K562 (cell line): ENCODE measurements at regions not wholly inside any gene's neighbourhood (a gene's known extent, or its start where the extent isn't known, plus 50 kb on each side); places are given as distances from the start of the nearest gene placed in this dataset.

Source experiments
- ATAC-seq: fragments of 200-7000 bp; cut with Tn5 transposase; 3 replicates; pipeline ENCODE4 v1.9.1; 2020; ENCODE audit warnings: moderate library complexity
- BruUV-seq: library from RNA; stranded (reverse); fragments of 400-500 nt; replicated peaks from 2 replicates; lab custom pipeline; 2021; lab: Mats Ljungman, UMichigan
- CTCF ChIA-PET: fragments of 300-600 bp; formaldehyde crosslinking; extraction: SDS; loops from one replicate; lab custom pipeline; 2021; ENCODE audit warnings: low intra/inter-chr PET ratio; lab: Yijun Ruan, JAX
- POLR2A ChIA-PET: fragments of 300-600, 350-650 bp; sonication (Branson Sonifier 250); formaldehyde crosslinking; extraction: SDS; loops from one replicate; lab custom pipeline; 2021; ENCODE audit warnings: antibody characterized with exemption, inconsistent platforms; lab: Yijun Ruan, JAX
- DNase-seq, 4 experiments: peaks; one replicate each; pipeline versions ENCODE4 v3.0.0 to v3.0.0-alpha.2; 2011 to 2018; ENCODE audit warnings: low spot score in 3 of 4, mixed read lengths in 3 of 4; ENCODE audit errors: extremely low read depth in 1 of 4
- FAIRE-seq: peaks from 2 replicates; lab custom pipeline; 2011; peaks lifted over from hg19 to GRCh38; lab: Jason Lieb, UNC
- H2AFZ ChIP-seq: 2 replicates; pipeline ENCODE4 v1.6.0; 2011; ENCODE audit warnings: low read depth, low read length, control low read depth, inconsistent platforms
- H3K27ac ChIP-seq: fragments of 200-600 bp; 3 replicates; pipeline ENCODE4 v1.8.0; 2011; ENCODE audit warnings: low read depth, mild to moderate bottlenecking, control low read depth, inconsistent platforms, low read length, moderate library complexity, mixed read lengths; ENCODE audit errors: extremely low read depth
- H3K27me3 ChIP-seq, 2 experiments: fragments of 300-600 bp in 1 of 2; 2 replicates in 1 of 2; 3 replicates in 1 of 2; pipeline versions ENCODE4 v1.6.0 to v1.8.0; 2011; ENCODE audit warnings: inconsistent platforms in 2 of 2, low read length in 2 of 2, mild to moderate bottlenecking in 1 of 2, mixed read lengths in 1 of 2, moderate library complexity in 1 of 2; ENCODE audit not compliant: control insufficient read depth in 2 of 2, insufficient read depth in 2 of 2
- H3K36me3 ChIP-seq: fragments of 300-600 bp; 3 replicates; pipeline ENCODE4 v1.8.0; 2011; ENCODE audit warnings: mild to moderate bottlenecking, low read length, inconsistent platforms; ENCODE audit not compliant: control insufficient read depth, insufficient read depth
- H3K4me1 ChIP-seq, 2 experiments: fragments of 200-600 bp in 1 of 2; replicated peaks in 1 of 2; 2 replicates in 1 of 2; 3 replicates in 1 of 2; pipeline versions ENCODE4 v1.5.1 to v1.8.0; 2011; ENCODE audit warnings: inconsistent platforms in 2 of 2, low read length in 2 of 2, mild to moderate bottlenecking in 1 of 2, mixed read lengths in 1 of 2, moderate library complexity in 1 of 2; ENCODE audit not compliant: control insufficient read depth in 2 of 2, insufficient read depth in 2 of 2
- H3K4me2 ChIP-seq: 2 replicates; pipeline ENCODE4 v1.6.1; 2011; ENCODE audit warnings: low read length, control low read depth, inconsistent platforms, mixed read lengths; ENCODE audit not compliant: insufficient read depth
- H3K4me3 ChIP-seq: fragments of 200-600 bp; sonication (generic), shearing (Covaris generic); 2 replicates; pipeline ENCODE4 v1.5.1; 2016; ENCODE audit warnings: control low read depth, inconsistent platforms
- H3K79me2 ChIP-seq: fragments of 200-600 bp; 3 replicates; pipeline ENCODE4 v1.8.0; 2011; ENCODE audit warnings: low read length, inconsistent platforms; ENCODE audit not compliant: control insufficient read depth, insufficient read depth
- H3K9ac ChIP-seq, 2 experiments: 2 replicates each; pipeline versions ENCODE4 v1.6.0 to v1.6.1; 2011; ENCODE audit warnings: low read depth in 2 of 2, low read length in 2 of 2, control low read depth in 1 of 2, inconsistent platforms in 1 of 2, mild to moderate bottlenecking in 1 of 2, mixed read lengths in 1 of 2; ENCODE audit not compliant: insufficient read depth in 1 of 2
- H3K9me1 ChIP-seq: one replicate; pipeline ENCODE4 v1.6.0; 2011; ENCODE audit warnings: inconsistent platforms, mild to moderate bottlenecking, low read length, moderate library complexity; ENCODE audit not compliant: control insufficient read depth, insufficient read depth
- H3K9me3 ChIP-seq: replicated peaks from 2 replicates; pipeline ENCODE4 v1.5.1; 2011; ENCODE audit warnings: low read depth, low read length, inconsistent platforms; ENCODE audit not compliant: control insufficient read depth, insufficient read depth
- H4K20me1 ChIP-seq: replicated peaks from 2 replicates; pipeline ENCODE4 v1.6.1; 2011; ENCODE audit warnings: low read length, inconsistent platforms, mixed read lengths; ENCODE audit not compliant: control insufficient read depth, insufficient read depth
- BCL6 ChIP-seq: fragments of 250-450 bp; sonication (Bioruptor Pico); IDR thresholded peaks from 2 replicates; pipeline ENCODE4 v1.4.0; 2020
- CREM ChIP-seq: IDR thresholded peaks from 2 replicates; pipeline ENCODE4 v1.6.1; 2014; ENCODE audit warnings: antibody characterized with exemption, low read depth
- ESRRB ChIP-seq: fragments of 250-450 bp; sonication (Bioruptor Pico); IDR thresholded peaks from 2 replicates; pipeline ENCODE4 v1.5.0; 2020; ENCODE audit warnings: mild to moderate bottlenecking, moderate library complexity, borderline replicate concordance
- MED1 ChIP-seq: sonication (generic); formaldehyde crosslinking; IDR thresholded peaks from 2 replicates; pipeline ENCODE4 v1.8.1; 2023; ENCODE audit warnings: missing genetic modification reagents, borderline replicate concordance
- MEF2D ChIP-seq: conservative IDR thresholded peaks from 2 replicates; pipeline ENCODE4 v1.6.1; 2016; ENCODE audit warnings: low read depth, missing genetic modification characterization, missing compliant biosample characterization
- NR2C1 ChIP-seq, 2 experiments: fragments of 450-650 bp; IDR thresholded peaks; 2 replicates each; pipeline ENCODE4 v1.6.1; 2017; ENCODE audit warnings: mild to moderate bottlenecking in 2 of 2, antibody characterized with exemption in 1 of 2, inconsistent platforms in 1 of 2, missing compliant biosample characterization in 1 of 2, missing genetic modification characterization in 1 of 2
- RUNX1 ChIP-seq: sonication (generic); IDR thresholded peaks from 2 replicates; pipeline ENCODE4 v1.6.1; 2016; ENCODE audit warnings: antibody characterized with exemption, low read depth
- SRSF1 ChIP-seq: fragments of 200-400 bp; formaldehyde crosslinking; IDR thresholded peaks from 2 replicates; pipeline ENCODE4 v1.6.1; 2017; ENCODE audit warnings: mild to moderate bottlenecking, low read depth, low read length, moderate library complexity
- STAT5B ChIP-seq: fragments of 250-450 bp; sonication (Bioruptor Pico); IDR thresholded peaks from 2 replicates; pipeline ENCODE4 v1.8.0; 2021; ENCODE audit warnings: mild to moderate bottlenecking, inconsistent platforms
- XRCC3 ChIP-seq: fragments of 450-650 bp; IDR thresholded peaks from 2 replicates; pipeline ENCODE4 v1.6.1; 2017; ENCODE audit warnings: mild to moderate bottlenecking, moderate library complexity
- ZFP1 ChIP-seq: fragments of 450-650 bp; formaldehyde crosslinking; IDR thresholded peaks from 2 replicates; pipeline ENCODE4 v1.4.0; 2020; ENCODE audit warnings: mild to moderate bottlenecking, mixed read lengths
- ZNF174 ChIP-seq: fragments of 250-450 bp; sonication (Bioruptor Pico); IDR thresholded peaks from 2 replicates; pipeline ENCODE4 v1.4.0; 2020; ENCODE audit warnings: mild to moderate bottlenecking
- ZNF184 ChIP-seq: sonication (generic); formaldehyde crosslinking; IDR thresholded peaks from 2 replicates; pipeline ENCODE4 v1.5.0; 2020; ENCODE audit warnings: missing genetic modification reagents
- WGBS: fragments of 100-300 bp; shearing (Covaris generic); methylation state at CpG from one replicate; pipeline ENCODE4 v1.1.6; 2016; ENCODE audit warnings: low coverage, mixed read lengths; ENCODE audit not compliant: insufficient coverage; ENCODE audit errors: missing lambda C conversion rate; 5-methylcytosine and 5-hydroxymethylcytosine counted together
- in situ Hi-C: fragments of 300-500 bp; cut with MboI; formaldehyde crosslinking; loops from 4 replicates; pipeline ENCODE4 v1.15.0; 2018; ENCODE audit warnings: inconsistent platforms, mixed read lengths
- intact Hi-C: fragments of 100-400 bp; cut with micrococcal nuclease; formaldehyde crosslinking; loops from 2 replicates; pipeline ENCODE4 v1.14.2; 2022
- TF ChIP-seq, protein P1 (sequence below): fragments of 450-650 bp; formaldehyde crosslinking; IDR thresholded peaks from 2 replicates; pipeline ENCODE4 v1.4.0; 2020; ENCODE audit warnings: mild to moderate bottlenecking, moderate library complexity
- TF ChIP-seq, protein P2 (sequence below): fragments of 450-650 bp; formaldehyde crosslinking; IDR thresholded peaks from 2 replicates; pipeline ENCODE4 v1.4.0; 2020; ENCODE audit warnings: mild to moderate bottlenecking, mixed read lengths
- TF ChIP-seq, protein P3 (sequence below): sonication (generic); formaldehyde crosslinking; IDR thresholded peaks from 2 replicates; pipeline ENCODE4 v1.8.1; 2022; ENCODE audit warnings: missing genetic modification reagents
- TF ChIP-seq, protein P4 (sequence below): fragments of 250-450 bp; sonication (Bioruptor Pico); IDR thresholded peaks from 2 replicates; pipeline ENCODE4 v1.5.0; 2021

DNA sequence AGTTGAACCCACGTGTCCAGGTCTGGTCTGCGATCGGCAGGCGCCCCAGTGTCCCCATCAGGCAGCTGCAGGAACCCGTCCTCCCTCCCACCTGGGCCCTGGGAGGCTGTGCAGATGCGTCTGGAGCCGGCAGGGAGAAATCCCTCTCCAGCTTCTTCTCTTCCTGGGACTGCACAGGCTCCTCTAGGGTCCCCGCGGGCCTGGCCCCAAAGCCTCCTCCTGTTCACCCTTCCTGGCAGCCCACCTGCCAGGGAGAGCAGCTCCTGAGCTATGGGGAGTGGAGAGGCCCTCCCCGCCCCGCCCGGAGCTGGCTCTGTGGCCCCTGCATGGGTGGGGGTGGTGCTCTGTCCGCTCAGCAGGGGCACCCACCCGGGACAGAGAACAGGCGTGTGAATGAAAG lies 179.2 kb upstream of the ALKAL2 start:
- H2AFZ ChIP-seq, result no peak overlapping the region
- no peak overlapping the region for H3K27ac ChIP-seq
- intact Hi-C loops, result no loop called here
- no peaks in the 10 kb centered on the region for H3K4me1 ChIP-seq
- in situ Hi-C loops, result no loop called here
- DNase-seq, result no peak
- ChIA-PET CTCF (no interaction called here), POLR2A (no interaction called here)
- BruUV-seq, result no TSS peak
- no peaks in the 10 kb centered on the region for H3K79me2 ChIP-seq
- peaks cover 16 to 43% of the 10 kb centered on the region in 2 experiments; a peak in 4 of 5 replicates for H3K27me3 ChIP-seq
- no peak overlapping the region for H3K4me3 ChIP-seq
- H3K4me2 ChIP-seq, result no peak overlapping the region
- 0% methylated on average over 13 of the region's 15 CpGs for whole genome bisulfite sequencing
- no peak for ATAC-seq
- H3K9me1 ChIP-seq, result no peaks in the 10 kb centered on the region
- FAIRE-seq, result no peak
- no peaks in the 10 kb centered on the region for H3K9me3 ChIP-seq
- H4K20me1 ChIP-seq, result no peaks in the 10 kb centered on the region
- no peaks in the 10 kb centered on the region for H3K36me3 ChIP-seq
- no peak overlapping the region for H3K9ac ChIP-seq
- TF ChIP-seq, protein P1, sequence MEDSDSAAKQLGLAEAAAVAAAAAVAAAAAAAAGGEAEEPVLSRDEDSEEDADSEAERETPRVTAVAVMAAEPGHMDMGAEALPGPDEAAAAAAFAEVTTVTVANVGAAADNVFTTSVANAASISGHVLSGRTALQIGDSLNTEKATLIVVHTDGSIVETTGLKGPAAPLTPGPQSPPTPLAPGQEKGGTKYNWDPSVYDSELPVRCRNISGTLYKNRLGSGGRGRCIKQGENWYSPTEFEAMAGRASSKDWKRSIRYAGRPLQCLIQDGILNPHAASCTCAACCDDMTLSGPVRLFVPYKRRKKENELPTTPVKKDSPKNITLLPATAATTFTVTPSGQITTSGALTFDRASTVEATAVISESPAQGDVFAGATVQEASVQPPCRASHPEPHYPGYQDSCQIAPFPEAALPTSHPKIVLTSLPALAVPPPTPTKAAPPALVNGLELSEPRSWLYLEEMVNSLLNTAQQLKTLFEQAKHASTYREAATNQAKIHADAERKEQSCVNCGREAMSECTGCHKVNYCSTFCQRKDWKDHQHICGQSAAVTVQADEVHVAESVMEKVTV, result no peak
- TF ChIP-seq BCL6 (CRISPR knock-in tag), result no peak
- no peak for TF ChIP-seq CREM
- TF ChIP-seq ZNF174, result no peak
- no peak for TF ChIP-seq SRSF1
- TF ChIP-seq STAT5B (CRISPR knock-in tag), result no peak
- TF ChIP-seq MED1 (CRISPR knock-in tag), result no peak
- no peak for TF ChIP-seq XRCC3
- TF ChIP-seq, protein P2, sequence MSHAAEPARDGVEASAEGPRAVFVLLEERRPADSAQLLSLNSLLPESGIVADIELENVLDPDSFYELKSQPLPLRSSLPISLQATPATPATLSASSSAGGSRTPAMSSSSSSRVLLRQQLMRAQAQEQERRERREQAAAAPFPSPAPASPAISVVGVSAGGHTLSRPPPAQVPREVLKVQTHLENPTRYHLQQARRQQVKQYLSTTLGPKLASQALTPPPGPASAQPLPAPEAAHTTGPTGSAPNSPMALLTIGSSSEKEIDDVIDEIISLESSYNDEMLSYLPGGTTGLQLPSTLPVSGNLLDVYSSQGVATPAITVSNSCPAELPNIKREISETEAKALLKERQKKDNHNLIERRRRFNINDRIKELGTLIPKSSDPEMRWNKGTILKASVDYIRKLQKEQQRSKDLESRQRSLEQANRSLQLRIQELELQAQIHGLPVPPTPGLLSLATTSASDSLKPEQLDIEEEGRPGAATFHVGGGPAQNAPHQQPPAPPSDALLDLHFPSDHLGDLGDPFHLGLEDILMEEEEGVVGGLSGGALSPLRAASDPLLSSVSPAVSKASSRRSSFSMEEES (CRISPR knock-in tag), result no peak
- no peak for TF ChIP-seq RUNX1
- no peak for TF ChIP-seq ZFP1 (CRISPR knock-in tag)
- TF ChIP-seq NR2C1 (IDR thresholded peaks at IDR 0.05), result no peak
- no peak for TF ChIP-seq NR2C1 (tag; IDR thresholded peaks at IDR 0.05)
- TF ChIP-seq, protein P3, sequence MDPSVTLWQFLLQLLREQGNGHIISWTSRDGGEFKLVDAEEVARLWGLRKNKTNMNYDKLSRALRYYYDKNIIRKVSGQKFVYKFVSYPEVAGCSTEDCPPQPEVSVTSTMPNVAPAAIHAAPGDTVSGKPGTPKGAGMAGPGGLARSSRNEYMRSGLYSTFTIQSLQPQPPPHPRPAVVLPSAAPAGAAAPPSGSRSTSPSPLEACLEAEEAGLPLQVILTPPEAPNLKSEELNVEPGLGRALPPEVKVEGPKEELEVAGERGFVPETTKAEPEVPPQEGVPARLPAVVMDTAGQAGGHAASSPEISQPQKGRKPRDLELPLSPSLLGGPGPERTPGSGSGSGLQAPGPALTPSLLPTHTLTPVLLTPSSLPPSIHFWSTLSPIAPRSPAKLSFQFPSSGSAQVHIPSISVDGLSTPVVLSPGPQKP (CRISPR knock-in tag), result no peak
- TF ChIP-seq MEF2D (tag), result no peak
- TF ChIP-seq ZNF184, result no peak
- no peak for TF ChIP-seq ESRRB (CRISPR knock-in tag)
- TF ChIP-seq, protein P4, sequence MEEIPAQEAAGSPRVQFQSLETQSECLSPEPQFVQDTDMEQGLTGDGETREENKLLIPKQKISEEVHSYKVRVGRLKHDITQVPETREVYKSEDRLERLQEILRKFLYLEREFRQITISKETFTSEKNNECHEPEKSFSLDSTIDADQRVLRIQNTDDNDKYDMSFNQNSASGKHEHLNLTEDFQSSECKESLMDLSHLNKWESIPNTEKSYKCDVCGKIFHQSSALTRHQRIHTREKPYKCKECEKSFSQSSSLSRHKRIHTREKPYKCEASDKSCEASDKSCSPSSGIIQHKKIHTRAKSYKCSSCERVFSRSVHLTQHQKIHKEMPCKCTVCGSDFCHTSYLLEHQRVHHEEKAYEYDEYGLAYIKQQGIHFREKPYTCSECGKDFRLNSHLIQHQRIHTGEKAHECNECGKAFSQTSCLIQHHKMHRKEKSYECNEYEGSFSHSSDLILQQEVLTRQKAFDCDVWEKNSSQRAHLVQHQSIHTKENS, result no peak
